H9 (cell line): ENCODE measurements at regions not wholly inside any gene's neighbourhood (a gene's known extent, or its start where the extent isn't known, plus 50 kb on each side); places are given as distances from the start of the nearest gene placed in this dataset.

Experiments used
- DNase-seq: peaks from one replicate; pipeline ENCODE4 v3.0.0-alpha.2; 2017
- H2AFZ ChIP-seq: one replicate; pipeline ENCODE4 v1.6.1; 2013; ENCODE audit warnings: mild to moderate bottlenecking, low read length, control low read depth, moderate library complexity
- H2AK5ac ChIP-seq: 2 replicates; pipeline ENCODE4 v1.6.1; 2013; ENCODE audit warnings: low read length, control low read depth, mixed read lengths; ENCODE audit not compliant: insufficient read length
- H2BK120ac ChIP-seq: one replicate; pipeline ENCODE4 v1.6.1; 2013; ENCODE audit warnings: low read depth, mild to moderate bottlenecking, low read length, control low read depth, inconsistent platforms; ENCODE audit not compliant: poor library complexity, severe bottlenecking
- H2BK12ac ChIP-seq: 2 replicates; pipeline ENCODE4 v1.6.1; 2013; ENCODE audit warnings: low read length, control low read depth, mixed read lengths, low read depth; ENCODE audit not compliant: insufficient read length
- H2BK15ac ChIP-seq: 2 replicates; pipeline ENCODE4 v1.6.1; 2013; ENCODE audit warnings: low read depth, low read length, control low read depth
- H2BK20ac ChIP-seq: one replicate; pipeline ENCODE4 v1.6.1; 2013; ENCODE audit warnings: low read depth, mild to moderate bottlenecking, low read length, control low read depth, inconsistent platforms; ENCODE audit not compliant: poor library complexity, severe bottlenecking
- H2BK5ac ChIP-seq: 2 replicates; pipeline ENCODE4 v1.6.1; 2013; ENCODE audit warnings: low read length, control low read depth, mixed read lengths; ENCODE audit not compliant: insufficient read length
- H3K14ac ChIP-seq: 2 replicates; pipeline ENCODE4 v1.6.1; 2013; ENCODE audit warnings: low read length, control low read depth; ENCODE audit not compliant: insufficient read depth
- H3K18ac ChIP-seq: 2 replicates; pipeline ENCODE4 v1.6.1; 2013; ENCODE audit warnings: low read depth, mild to moderate bottlenecking, mixed read lengths, low read length, control low read depth; ENCODE audit not compliant: insufficient read length
- H3K23ac ChIP-seq: 2 replicates; pipeline ENCODE4 v1.6.1; 2013; ENCODE audit warnings: low read length, control low read depth, mixed read lengths, low read depth; ENCODE audit not compliant: insufficient read length
- H3K23me2 ChIP-seq: 2 replicates; pipeline ENCODE4 v1.6.1; 2013; ENCODE audit warnings: low read depth, mild to moderate bottlenecking, mixed read lengths, low read length, control low read depth; ENCODE audit not compliant: insufficient read length, poor library complexity, severe bottlenecking
- H3K27ac ChIP-seq: 2 replicates; pipeline ENCODE4 v1.5.1; 2013; ENCODE audit warnings: low read length, control low read depth, mixed read lengths, low read depth; ENCODE audit not compliant: insufficient read length
- H3K27me3 ChIP-seq: 2 replicates; pipeline ENCODE4 v1.6.1; 2013; ENCODE audit warnings: low read length, control low read depth, inconsistent platforms; ENCODE audit not compliant: insufficient read depth
- H3K4ac ChIP-seq: 2 replicates; pipeline ENCODE4 v1.6.1; 2013; ENCODE audit warnings: low read depth, mild to moderate bottlenecking, control low read depth, inconsistent platforms, low read length, moderate library complexity
- H3K4me1 ChIP-seq: 2 replicates; pipeline ENCODE4 v1.6.1; 2013; ENCODE audit warnings: low read length, control low read depth, inconsistent platforms; ENCODE audit not compliant: insufficient read depth
- H3K4me2 ChIP-seq: 2 replicates; pipeline ENCODE4 v1.6.1; 2013; ENCODE audit warnings: low read length, control low read depth, mixed read lengths; ENCODE audit not compliant: insufficient read length, insufficient read depth
- H3K56ac ChIP-seq: 2 replicates; pipeline ENCODE4 v1.6.1; 2013; ENCODE audit warnings: low read depth, mild to moderate bottlenecking, mixed read lengths, low read length, control low read depth; ENCODE audit not compliant: insufficient read length
- H3K79me1 ChIP-seq: 2 replicates; pipeline ENCODE4 v1.6.1; 2013; ENCODE audit warnings: low read depth, mild to moderate bottlenecking, moderate library complexity, low read length, control low read depth, inconsistent platforms; ENCODE audit not compliant: insufficient read depth, poor library complexity, severe bottlenecking
- H3K79me2 ChIP-seq: 2 replicates; pipeline ENCODE4 v1.6.1; 2013; ENCODE audit warnings: low read length, control low read depth, inconsistent platforms; ENCODE audit not compliant: insufficient read depth
- H3K9ac ChIP-seq: 2 replicates; pipeline ENCODE4 v1.6.1; 2013; ENCODE audit warnings: low read length, control low read depth, mixed read lengths; ENCODE audit not compliant: insufficient read length; ENCODE audit errors: extremely low read depth
- H3K9me3 ChIP-seq: one replicate; pipeline ENCODE4 v1.6.1; 2013; ENCODE audit warnings: low read depth, low read length, inconsistent platforms; ENCODE audit not compliant: control insufficient read depth
- H3T11ph ChIP-seq: one replicate; pipeline ENCODE4 v1.6.1; 2013; ENCODE audit warnings: mild to moderate bottlenecking, low read length, control low read depth, inconsistent platforms
- H4K20me1 ChIP-seq: one replicate; pipeline ENCODE4 v1.6.1; 2013; ENCODE audit not compliant: control insufficient read depth, insufficient read length, insufficient read depth
- H4K5ac ChIP-seq: 2 replicates; pipeline ENCODE4 v1.6.1; 2013; ENCODE audit warnings: low read depth, mild to moderate bottlenecking, mixed read lengths, low read length, control low read depth; ENCODE audit not compliant: insufficient read length
- H4K8ac ChIP-seq: replicated peaks from 2 replicates; pipeline ENCODE4 v1.6.1; 2013; ENCODE audit warnings: low read length, control low read depth, mixed read lengths, low read depth; ENCODE audit not compliant: insufficient read length
- H4K91ac ChIP-seq: 2 replicates; pipeline ENCODE4 v1.6.1; 2013; ENCODE audit warnings: low read depth, mild to moderate bottlenecking, moderate library complexity, mixed read lengths, low read length, control low read depth; ENCODE audit not compliant: insufficient read length
- H3K27ac Mint-ChIP-seq, 3 experiments: 2 replicates in 2 of 3; 3 replicates in 1 of 3; pipeline ENCODE4 v1.8.0; 2020 to 2021; ENCODE audit warnings: mixed read lengths in 3 of 3, mild to moderate bottlenecking in 1 of 3, moderate library complexity in 1 of 3
- H3K27me3 Mint-ChIP-seq: 2 replicates; pipeline ENCODE4 v1.8.0; 2021; ENCODE audit warnings: low read depth, mild to moderate bottlenecking, moderate library complexity, mixed read lengths
- H3K36me3 Mint-ChIP-seq, 3 experiments: 2 replicates in 2 of 3; 3 replicates in 1 of 3; pipeline ENCODE4 v1.8.0; 2020 to 2021; ENCODE audit warnings: low read depth in 3 of 3, mixed read lengths in 3 of 3; ENCODE audit not compliant: insufficient read depth in 1 of 3
- H3K4me1 Mint-ChIP-seq, 2 experiments: 2 replicates each; pipeline ENCODE4 v1.8.0; 2020; ENCODE audit warnings: mixed read lengths in 2 of 2
- H3K4me3 Mint-ChIP-seq, 2 experiments: 2 replicates in 1 of 2; 3 replicates in 1 of 2; pipeline ENCODE4 v1.8.0; 2020 to 2021; ENCODE audit warnings: mild to moderate bottlenecking in 2 of 2, mixed read lengths in 2 of 2, moderate library complexity in 1 of 2
- H3K9me3 Mint-ChIP-seq, 2 experiments: 2 replicates in 1 of 2; 3 replicates in 1 of 2; pipeline ENCODE4 v1.8.0; 2020; ENCODE audit warnings: mild to moderate bottlenecking in 2 of 2, mixed read lengths in 2 of 2, moderate library complexity in 1 of 2
- CTCF ChIP-seq: fragments of 200-600 bp; sonication (generic); conservative IDR thresholded peaks from 3 replicates; pipeline ENCODE4 v1.8.0; 2021; ENCODE audit warnings: antibody characterized with exemption, mild to moderate bottlenecking
- WGBS: extraction: QIAGEN DNeasy Blood & Tissue Kit; methylation state at CpG from one replicate; pipeline ENCODE4 v1.1.7; 2013; ENCODE audit warnings: missing lambda C conversion rate, low lambda C conversion rate, mixed read lengths; ENCODE audit not compliant: insufficient read length; ENCODE audit errors: extremely low coverage; 5-methylcytosine and 5-hydroxymethylcytosine counted together

GRCh38 chr4:148944136-148944838 is 502.1 kb upstream of the NR3C2 start:
- H3K4ac ChIP-seq = no peak overlapping the region
- no peak overlapping the region for H3K23ac ChIP-seq
- no peak overlapping the region for H2AK5ac ChIP-seq
- Mint-ChIP-seq H3K4me1 (peaks cover 9 to 11% of the 10 kb centered on the region in 2 experiments), H3K27ac (no peak overlapping the region), H3K36me3 (no peaks in the 10 kb centered on the region), H3K27me3 (no peaks in the 10 kb centered on the region), H3K9me3 (no peaks in the 10 kb centered on the region), H3K4me3 (no peak overlapping the region)
- H3T11ph ChIP-seq = no peak overlapping the region
- WGBS = no CpG with 5 or more reads among the region's 10 CpGs
- no peak overlapping the region for H3K9ac ChIP-seq
- no peaks in the 10 kb centered on the region for H3K79me1 ChIP-seq
- no peak for DNase-seq
- no peaks in the 10 kb centered on the region for H3K4me1 ChIP-seq
- H3K27me3 ChIP-seq = no peaks in the 10 kb centered on the region
- no peaks in the 10 kb centered on the region for H3K9me3 ChIP-seq
- no peak overlapping the region for H4K5ac ChIP-seq
- H2BK15ac ChIP-seq = no peak overlapping the region
- no peak overlapping the region for H3K56ac ChIP-seq
- no peak overlapping the region for H2BK5ac ChIP-seq
- H3K18ac ChIP-seq = no peak overlapping the region
- no peaks in the 10 kb centered on the region for H3K23me2 ChIP-seq
- H2AFZ ChIP-seq = no peak overlapping the region
- no peak overlapping the region for H3K14ac ChIP-seq
- no peaks in the 10 kb centered on the region for H4K20me1 ChIP-seq
- no peak overlapping the region for H3K4me2 ChIP-seq
- no peaks in the 10 kb centered on the region for H3K79me2 ChIP-seq
- no peak overlapping the region for H2BK20ac ChIP-seq
- H4K8ac ChIP-seq = no peak overlapping the region
- H2BK12ac ChIP-seq = no peak overlapping the region
- no peak overlapping the region for H3K27ac ChIP-seq
- H4K91ac ChIP-seq = no peak overlapping the region
- H2BK120ac ChIP-seq = no peak overlapping the region
- TF ChIP-seq CTCF = no peak
